ENCODE measurements at regions not wholly inside any gene's neighbourhood (a gene's known extent, or its start where the extent isn't known, plus 50 kb on each side); places are given as distances from the start of the nearest gene placed in this dataset.

- no peak for DNase-seq (ENCODE audit: low spot score)
These were observed 286.6 kb downstream of the COL11A1 start for GRCh38 chr1:102821707-102822106.

GRCh38 chr1:102800406-102800805, 307.9 kb downstream of the COL11A1 start:
- no peak overlapping the region for H3K27ac ChIP-seq
- no peaks in the 10 kb centered on the region for H3K79me2 ChIP-seq
- H3K4me1 ChIP-seq (ENCODE audit: insufficient read depth): no peaks in the 10 kb centered on the region
- H3K9me2 ChIP-seq (replicated peaks; ENCODE audit: insufficient read depth): no peaks in the 10 kb centered on the region
- no peak overlapping the region for H3K4me2 ChIP-seq
- no peak for DNase-seq (ENCODE audit: low spot score)
- 89% methylated on average over 3 of the region's 3 CpGs for WGBS (ENCODE audit: low lambda C conversion rate, missing lambda C conversion rate)
- H4K20me1 ChIP-seq (ENCODE audit: insufficient read depth, poor library complexity, severe bottlenecking): no peaks in the 10 kb centered on the region
- no peak overlapping the region for H3K4me3 ChIP-seq
- no peak for TF ChIP-seq CTCF (IDR thresholded peaks at IDR 0.05; ENCODE audit: poor library complexity)
- TF ChIP-seq EZH2phosphoT487 (IDR thresholded peaks at IDR 0.05; ENCODE audit: low read depth, severe bottlenecking, unreplicated experiment): no peak
- TF ChIP-seq EZH2 (IDR thresholded peaks at IDR 0.05; ENCODE audit: borderline replicate concordance): no peak
- no peaks in the 10 kb centered on the region for H3K36me3 ChIP-seq (replicated peaks; ENCODE audit: insufficient read depth, low read depth)
- no peaks in the 10 kb centered on the region for H3K27me3 ChIP-seq
- H2AFZ ChIP-seq: no peak overlapping the region
- no peaks in the 10 kb centered on the region for H3K9me3 ChIP-seq (ENCODE audit: low read depth)

More at GRCh38 chr1:102821707-102822106, 286.6 kb downstream of the COL11A1 start:
- Histone ChIP-seq H3K27ac (no peak overlapping the region), H3K36me3 (replicated peaks; ENCODE audit: insufficient read depth, low read depth) (no peaks in the 10 kb centered on the region), H3K79me2 (no peaks in the 10 kb centered on the region), H3K27me3 (no peaks in the 10 kb centered on the region), H3K9me2 (replicated peaks; ENCODE audit: insufficient read depth) (no peaks in the 10 kb centered on the region), H3K4me2 (no peak overlapping the region), H3K4me3 (no peak overlapping the region), H4K20me1 (ENCODE audit: insufficient read depth, poor library complexity, severe bottlenecking) (no peaks in the 10 kb centered on the region), H3K4me1 (ENCODE audit: insufficient read depth) (no peaks in the 10 kb centered on the region), H3K9me3 (ENCODE audit: low read depth) (no peaks in the 10 kb centered on the region), H2AFZ (no peak overlapping the region)
- TF ChIP-seq CTCF (IDR thresholded peaks at IDR 0.05; ENCODE audit: poor library complexity) (no peak), EZH2phosphoT487 (IDR thresholded peaks at IDR 0.05; ENCODE audit: low read depth, severe bottlenecking, unreplicated experiment) (no peak), EZH2 (IDR thresholded peaks at IDR 0.05; ENCODE audit: borderline replicate concordance) (no peak)
- WGBS (ENCODE audit: low lambda C conversion rate, missing lambda C conversion rate): 79% methylated on average over 1 of the region's 1 CpG

- Histone ChIP-seq H2AFZ (no peak overlapping the region), H3K36me3 (replicated peaks; ENCODE audit: insufficient read depth, low read depth) (no peaks in the 10 kb centered on the region), H3K9me3 (ENCODE audit: low read depth) (no peaks in the 10 kb centered on the region), H3K27ac (no peak overlapping the region), H3K4me2 (no peak overlapping the region), H3K9me2 (replicated peaks; ENCODE audit: insufficient read depth) (no peaks in the 10 kb centered on the region), H3K4me1 (ENCODE audit: insufficient read depth) (no peaks in the 10 kb centered on the region), H3K4me3 (no peak overlapping the region), H3K79me2 (no peaks in the 10 kb centered on the region), H4K20me1 (ENCODE audit: insufficient read depth, poor library complexity, severe bottlenecking) (no peaks in the 10 kb centered on the region), H3K27me3 (no peaks in the 10 kb centered on the region)
- no peak for TF ChIP-seq EZH2phosphoT487 (IDR thresholded peaks at IDR 0.05; ENCODE audit: low read depth, severe bottlenecking, unreplicated experiment)
- no peak for TF ChIP-seq CTCF (IDR thresholded peaks at IDR 0.05; ENCODE audit: poor library complexity)
- TF ChIP-seq EZH2 (IDR thresholded peaks at IDR 0.05; ENCODE audit: borderline replicate concordance): no peak
- 68% methylated on average over 1 of the region's 1 CpG for WGBS (ENCODE audit: low lambda C conversion rate, missing lambda C conversion rate)
- no peak for DNase-seq (ENCODE audit: low spot score)
These were observed 308.8 kb downstream of the COL11A1 start for GRCh38 chr1:102799496-102799895.

- Histone ChIP-seq H3K79me2 (no peaks in the 10 kb centered on the region), H3K4me2 (no peak overlapping the region), H4K20me1 (ENCODE audit: insufficient read depth, poor library complexity, severe bottlenecking) (no peaks in the 10 kb centered on the region), H3K27ac (no peak overlapping the region), H3K36me3 (replicated peaks; ENCODE audit: insufficient read depth, low read depth) (no peaks in the 10 kb centered on the region), H3K4me3 (no peak overlapping the region), H3K9me2 (replicated peaks; ENCODE audit: insufficient read depth) (no peaks in the 10 kb centered on the region), H3K4me1 (ENCODE audit: insufficient read depth) (no peaks in the 10 kb centered on the region), H2AFZ (no peak overlapping the region), H3K9me3 (ENCODE audit: low read depth) (no peaks in the 10 kb centered on the region), H3K27me3 (no peaks in the 10 kb centered on the region)
- TF ChIP-seq EZH2phosphoT487 (IDR thresholded peaks at IDR 0.05; ENCODE audit: low read depth, severe bottlenecking, unreplicated experiment): no peak
- no peak for TF ChIP-seq EZH2 (IDR thresholded peaks at IDR 0.05; ENCODE audit: borderline replicate concordance)
- DNase-seq (ENCODE audit: low spot score): no peak
These were observed 309.6 kb downstream of the COL11A1 start for GRCh38 chr1:102798718-102799117.
